Globus pallidus (tissue), 1 donor: ENCODE measurements at regions not wholly inside any gene's neighbourhood (a gene's known extent, or its start where the extent isn't known, plus 50 kb on each side); places are given as distances from the start of the nearest gene placed in this dataset.

Source experiments
- DNase-seq: peaks from one replicate; pipeline ENCODE4 v3.0.0-alpha.2; 2015; ENCODE audit warnings: low spot score

- no peak for DNase-seq
Measured at GRCh38 chr20:51335329-51335841, 207.1 kb downstream of the NFATC2 start.

GRCh38 chr20:51334609-51335008, 207.9 kb downstream of the NFATC2 start:
- DNase-seq, result no peak

- DNase-seq, result no peak
Measured at GRCh38 chr20:51333971-51334370, 208.5 kb downstream of the NFATC2 start.

- no peak for DNase-seq
Measured at GRCh38 chr20:51333446-51333845, 209.1 kb downstream of the NFATC2 start.

- DNase-seq, result no peak
Measured at GRCh38 chr20:51331481-51331880, 211.0 kb downstream of the NFATC2 start.

- DNase-seq, result no peak
Measured at GRCh38 chr20:51329845-51330244, 212.7 kb downstream of the NFATC2 start.

- no peak for DNase-seq
Measured at GRCh38 chr20:51327251-51327841, 215.2 kb downstream of the NFATC2 start.

GRCh38 chr20:51326201-51326819, 216.2 kb downstream of the NFATC2 start:
- DNase-seq, result peak; percentile 20

GRCh38 chr20:51322164-51322707, 220.3 kb downstream of the NFATC2 start:
- no peak for DNase-seq

GRCh38 chr20:51321343-51322163, 221.0 kb downstream of the NFATC2 start:
- no peak for DNase-seq

- no peak for DNase-seq
Measured at GRCh38 chr20:51319522-51319921, 223.0 kb downstream of the NFATC2 start.

- DNase-seq, result no peak
Measured at GRCh38 chr20:51318058-51318949, 224.2 kb downstream of the NFATC2 start.

- no peak for DNase-seq
Measured at GRCh38 chr20:51315390-51315789, 227.1 kb downstream of the NFATC2 start.

- DNase-seq, result no peak
Measured at GRCh38 chr20:51313358-51313827, 229.1 kb downstream of the NFATC2 start.

- DNase-seq, result no peak
Measured at GRCh38 chr20:51312480-51312783, 230.1 kb downstream of the NFATC2 start.

- DNase-seq, result peak; percentile 26
Measured at GRCh38 chr20:51311636-51312479, 230.7 kb downstream of the NFATC2 start.

GRCh38 chr20:51310216-51310615, 232.3 kb downstream of the NFATC2 start:
- DNase-seq, result no peak

- DNase-seq, result no peak
Measured at GRCh38 chr20:51309128-51309527, 233.4 kb downstream of the NFATC2 start.

GRCh38 chr20:51306521-51307358, 235.8 kb downstream of the NFATC2 start:
- DNase-seq, result peak; percentile 71

- no peak for DNase-seq
Measured at GRCh38 chr20:51306081-51306480, 236.4 kb downstream of the NFATC2 start.
